HG03064 (cell line): ENCODE measurements at regions not wholly inside any gene's neighbourhood (a gene's known extent, or its start where the extent isn't known, plus 50 kb on each side); places are given as distances from the start of the nearest gene placed in this dataset.

ENCODE experiments used
- ATAC-seq: cut with Tn5 transposase; IDR thresholded peaks from one replicate; pipeline ENCODE4 v1.9.1; 2021; ENCODE audit warnings: low read depth; ENCODE audit not compliant: unreplicated experiment

DNA sequence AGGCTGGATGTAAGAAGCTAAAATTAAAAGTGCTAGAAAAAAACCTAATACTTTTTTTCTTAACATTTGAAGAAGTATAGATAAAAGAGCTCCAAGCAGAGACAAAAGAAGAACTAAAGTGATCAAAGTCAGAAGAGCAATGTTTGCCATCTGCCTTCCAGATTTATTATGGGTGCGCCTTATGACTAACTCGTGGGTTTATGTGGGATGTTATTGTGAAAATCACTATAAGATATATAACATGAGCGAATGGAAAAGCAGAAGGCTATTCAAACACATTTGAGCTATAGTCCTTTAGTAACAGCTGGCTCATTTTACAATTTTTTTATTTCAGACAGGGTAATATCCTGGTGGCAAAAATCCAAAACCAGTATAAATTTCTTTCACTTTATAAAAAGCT is 1040.7 kb downstream of the RAPGEF2 start:
- no peak for ATAC-seq

DNA sequence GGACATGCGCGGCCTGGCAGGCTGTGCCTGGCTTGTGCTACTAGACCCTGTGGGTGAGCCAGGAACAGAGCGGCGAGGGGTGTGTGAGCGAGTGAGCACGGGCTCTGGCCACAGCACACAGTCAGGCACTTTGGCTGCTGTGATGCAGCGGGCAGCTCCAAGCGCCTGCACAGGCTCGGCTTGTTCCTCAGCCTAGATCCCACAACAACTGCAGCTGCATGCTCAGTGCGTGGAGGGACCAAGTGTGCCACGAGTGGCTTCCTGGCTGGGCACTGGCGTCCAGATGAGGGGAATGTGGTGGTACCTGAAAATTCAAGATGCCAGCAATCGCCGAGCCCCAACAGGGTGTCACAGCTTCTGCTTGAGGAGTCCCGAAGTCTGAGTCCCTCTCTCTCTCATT is 1056.6 kb downstream of the RAPGEF2 start:
- ATAC-seq, result no peak

DNA sequence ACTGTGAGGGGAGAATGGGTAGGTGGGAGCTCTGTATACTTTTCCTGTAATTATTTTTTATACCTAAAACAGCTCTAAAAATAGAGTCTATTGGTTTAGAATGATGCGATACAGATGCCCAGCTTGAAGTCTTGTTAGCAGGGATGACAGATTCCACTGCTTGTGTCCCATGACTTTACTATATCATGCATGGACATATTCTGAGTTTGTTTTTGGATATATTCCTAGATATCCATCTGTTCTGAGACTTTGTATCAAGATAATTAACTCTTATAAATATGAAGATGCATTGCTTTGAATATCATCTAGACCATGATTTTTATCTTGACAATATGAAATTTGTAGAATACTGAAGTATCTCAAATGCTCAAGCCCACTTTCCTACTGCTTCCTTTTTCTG is 1058.1 kb downstream of the RAPGEF2 start:
- ATAC-seq, result no peak

DNA sequence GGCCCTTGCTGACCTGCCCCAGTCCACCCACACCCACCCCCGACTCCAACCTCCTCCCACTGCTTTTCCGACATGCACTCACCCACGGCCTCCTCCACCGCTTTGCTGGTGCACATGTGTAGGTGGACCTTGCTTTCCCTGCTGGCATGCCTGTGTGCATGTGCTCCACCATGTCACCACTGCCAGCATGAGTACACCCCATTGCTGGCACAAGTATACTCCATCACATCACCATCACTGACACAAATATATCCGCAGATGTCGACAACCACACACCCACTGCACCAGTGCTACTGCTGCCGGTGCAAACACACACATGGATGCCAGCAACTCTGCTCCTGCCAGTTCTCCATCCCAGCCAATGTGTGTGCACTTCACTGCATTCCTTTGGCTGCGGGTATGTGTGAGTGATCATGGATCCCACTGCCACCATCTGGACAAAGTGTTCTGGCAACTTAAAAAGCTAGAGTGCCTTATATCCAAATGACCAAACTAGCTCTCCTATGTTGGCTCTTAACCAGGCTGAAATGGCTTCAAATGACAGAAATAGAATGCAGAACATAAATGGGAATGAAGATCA is 1072.3 kb downstream of the RAPGEF2 start:
- ATAC-seq, result no peak

DNA sequence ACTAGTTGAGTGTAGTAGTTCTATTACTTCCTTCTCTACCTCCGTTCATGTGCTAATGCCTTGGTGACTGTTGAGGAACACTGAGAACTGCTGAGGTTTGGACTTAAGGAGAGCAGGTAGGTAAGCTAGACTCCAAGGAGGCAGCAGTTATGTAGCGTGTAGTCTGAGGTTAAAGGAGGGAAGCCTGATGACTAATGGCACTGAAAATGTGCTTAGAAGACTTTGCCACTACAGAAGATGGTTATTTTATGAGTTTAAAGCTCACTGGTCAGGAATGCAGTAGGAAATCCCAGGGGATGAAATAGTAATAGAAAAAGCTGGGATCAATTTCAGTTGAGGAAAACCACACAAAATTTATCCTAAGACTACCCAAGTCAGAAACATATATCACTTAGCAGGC is 1077.3 kb downstream of the RAPGEF2 start:
- ATAC-seq, result no peak

DNA sequence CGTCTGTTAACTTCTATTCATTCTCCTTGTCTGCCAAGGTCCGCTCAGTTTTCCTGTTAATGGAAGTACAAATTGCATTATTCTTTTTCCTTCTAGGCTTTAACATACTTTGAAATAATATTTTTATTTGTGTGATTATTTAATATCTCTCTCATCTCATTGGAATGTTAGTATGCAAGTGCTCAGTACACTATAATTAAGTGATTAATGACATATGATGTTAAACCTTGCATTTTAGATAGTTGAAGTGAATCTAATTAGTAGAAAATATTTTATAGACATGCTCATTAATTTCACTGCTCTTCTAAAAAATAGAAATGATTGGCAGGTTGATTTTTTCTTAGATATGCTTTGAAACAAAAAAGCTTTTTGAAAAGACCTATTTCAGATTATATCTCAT is 1079.8 kb downstream of the RAPGEF2 start:
- no peak for ATAC-seq

DNA sequence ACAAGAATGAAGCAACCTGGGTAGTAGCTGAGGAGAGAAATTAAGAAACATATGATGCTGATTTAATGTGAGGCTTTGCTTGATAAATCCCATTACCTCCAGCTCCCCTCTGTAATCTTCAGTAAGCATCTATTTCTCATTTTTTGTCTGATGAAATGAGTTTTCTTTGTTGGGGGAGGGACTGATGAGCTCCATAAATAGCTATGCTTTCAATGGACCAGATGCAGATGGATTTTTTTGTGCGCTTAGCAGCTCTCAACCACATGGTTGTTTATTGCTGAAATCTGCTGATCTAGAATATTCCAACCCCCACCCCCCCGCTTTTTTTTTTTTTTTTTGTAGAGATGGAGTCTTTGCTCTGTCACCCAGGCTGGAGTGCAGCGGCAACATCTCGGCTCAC is 1082.0 kb downstream of the RAPGEF2 start:
- ATAC-seq, result no peak

DNA sequence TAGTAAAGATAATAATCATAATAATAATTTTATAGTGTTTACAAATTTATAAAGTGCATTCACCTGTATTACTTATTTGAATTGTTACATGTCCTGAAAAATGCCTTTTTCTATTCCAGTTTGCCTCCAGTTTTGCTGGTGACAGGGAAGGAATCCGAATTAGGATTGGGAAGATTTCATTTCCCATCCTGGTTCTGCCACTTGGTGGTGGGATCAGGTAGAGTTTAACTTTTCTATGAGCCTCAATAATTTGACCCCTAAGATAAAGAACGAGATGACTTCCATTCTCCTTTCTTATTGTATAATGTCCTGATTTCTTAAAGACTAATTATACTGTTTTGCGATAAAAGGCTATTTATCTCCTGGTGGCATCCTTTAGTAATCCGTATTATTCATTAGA is 1090.9 kb downstream of the RAPGEF2 start:
- no peak for ATAC-seq

DNA sequence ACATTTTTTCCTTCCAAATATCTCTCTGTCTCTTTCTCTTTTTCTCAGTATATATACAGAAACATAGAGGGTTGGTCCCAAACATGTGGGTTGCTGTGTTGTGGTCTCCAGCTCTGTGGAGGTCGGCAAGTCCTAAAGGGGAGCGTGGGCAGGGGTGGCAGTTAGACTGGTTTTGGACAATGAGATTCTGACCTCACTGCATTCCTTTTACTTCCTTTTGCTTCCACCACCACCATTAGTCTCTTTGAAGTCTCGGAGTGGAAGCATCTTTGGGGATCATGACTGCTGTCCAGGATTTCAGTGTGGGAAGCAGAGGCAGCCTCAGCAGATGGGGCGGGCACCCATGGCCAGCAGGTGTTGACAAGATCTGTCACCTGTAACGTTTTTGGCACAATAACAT is 1091.8 kb downstream of the RAPGEF2 start:
- ATAC-seq, result no peak

DNA sequence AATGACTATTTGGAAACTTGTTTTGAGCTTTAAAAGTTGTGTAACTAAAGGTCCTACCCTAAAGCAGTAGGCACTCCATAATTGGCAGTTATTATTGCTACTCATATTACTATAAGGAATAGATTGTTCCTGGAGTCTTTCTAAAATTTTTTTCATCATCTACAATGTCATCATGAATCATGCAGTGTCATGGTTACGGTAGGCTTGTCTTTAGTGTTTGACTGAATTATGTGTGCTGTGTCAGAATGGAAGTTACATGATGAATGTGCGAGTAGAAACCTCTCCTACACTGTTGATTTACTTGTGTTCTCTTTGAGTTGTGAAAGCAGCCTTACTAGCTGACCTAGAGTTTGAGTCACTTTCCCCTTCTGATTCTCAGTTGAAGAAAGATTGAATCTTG is 1099.9 kb downstream of the RAPGEF2 start:
- ATAC-seq, result no peak

DNA sequence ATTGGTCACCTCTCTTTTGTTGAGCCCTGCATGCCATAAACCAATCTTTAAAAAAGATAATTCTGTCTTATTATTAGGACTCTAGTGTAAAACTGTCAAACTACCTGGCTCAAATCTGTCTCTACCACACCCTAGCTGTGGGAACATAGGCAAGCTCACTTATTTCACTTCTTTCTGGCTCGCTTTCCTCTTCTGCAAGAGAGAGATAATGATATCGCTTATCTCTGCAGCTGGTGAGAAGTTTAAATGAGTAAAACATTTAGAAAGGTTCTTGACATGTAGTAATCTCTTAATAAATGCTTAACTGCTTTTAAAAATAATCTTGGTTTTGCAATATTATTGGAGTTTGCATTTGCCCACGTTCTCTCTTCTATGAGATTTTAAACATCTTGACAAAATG is 1109.2 kb downstream of the RAPGEF2 start:
- no peak for ATAC-seq

DNA sequence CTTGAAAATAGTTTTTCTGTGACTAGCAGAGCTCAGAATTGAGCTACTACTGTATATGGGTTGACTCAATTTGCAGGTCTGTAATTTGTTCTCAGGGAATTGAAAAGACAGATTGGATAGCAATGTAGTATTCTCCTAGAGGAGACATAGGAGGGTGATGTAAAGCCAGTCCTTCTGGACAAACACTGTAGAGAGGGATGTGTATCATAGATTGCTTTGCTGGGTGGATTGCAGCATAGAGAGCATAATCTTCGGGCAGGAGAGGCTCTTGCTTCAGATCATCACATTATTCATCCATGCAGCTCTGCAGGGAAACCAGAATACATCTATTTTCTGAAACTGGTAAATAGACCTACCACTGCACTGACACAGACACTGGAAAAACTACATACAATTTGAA is 1110.5 kb downstream of the RAPGEF2 start:
- no peak for ATAC-seq

DNA sequence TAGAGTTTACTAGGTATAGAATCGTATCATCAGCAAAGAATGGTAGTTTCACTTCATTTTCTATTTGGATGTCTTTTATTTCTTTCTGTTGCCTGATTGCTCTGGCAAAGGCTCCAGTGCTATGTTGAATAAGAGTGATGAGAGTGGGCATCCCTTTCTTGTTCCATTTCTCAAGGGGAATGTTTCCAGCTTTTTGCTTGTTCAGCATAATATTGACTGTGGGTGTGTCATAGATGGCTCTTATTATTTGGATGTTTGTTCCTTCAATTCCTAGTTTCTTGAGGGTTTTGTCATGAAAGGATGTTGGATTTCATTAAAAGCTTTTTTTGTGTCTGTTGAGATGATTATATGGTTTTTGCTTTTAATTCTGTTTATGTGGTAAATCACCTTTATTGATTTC is 1114.5 kb downstream of the RAPGEF2 start:
- ATAC-seq, result no peak

DNA sequence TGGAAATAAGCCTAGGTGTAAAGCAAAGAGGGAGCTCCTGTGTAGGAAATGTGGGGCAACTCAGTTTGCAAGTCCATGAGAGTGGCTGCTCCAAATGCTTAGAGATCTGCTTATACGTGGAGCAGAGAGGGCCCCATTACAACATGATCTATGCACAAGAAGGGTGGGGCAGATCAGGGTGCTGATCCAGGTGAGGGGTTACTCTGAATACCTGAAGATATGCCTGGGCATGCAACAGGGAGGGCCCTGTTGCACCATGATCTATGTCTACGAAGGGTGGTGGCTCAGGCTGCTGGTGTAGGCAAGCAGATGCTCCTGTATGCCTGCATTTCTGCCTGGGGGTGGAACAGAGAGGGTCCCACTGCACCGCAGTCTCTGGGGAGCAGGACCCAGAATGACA is 1121.2 kb downstream of the RAPGEF2 start:
- ATAC-seq, result no peak

DNA sequence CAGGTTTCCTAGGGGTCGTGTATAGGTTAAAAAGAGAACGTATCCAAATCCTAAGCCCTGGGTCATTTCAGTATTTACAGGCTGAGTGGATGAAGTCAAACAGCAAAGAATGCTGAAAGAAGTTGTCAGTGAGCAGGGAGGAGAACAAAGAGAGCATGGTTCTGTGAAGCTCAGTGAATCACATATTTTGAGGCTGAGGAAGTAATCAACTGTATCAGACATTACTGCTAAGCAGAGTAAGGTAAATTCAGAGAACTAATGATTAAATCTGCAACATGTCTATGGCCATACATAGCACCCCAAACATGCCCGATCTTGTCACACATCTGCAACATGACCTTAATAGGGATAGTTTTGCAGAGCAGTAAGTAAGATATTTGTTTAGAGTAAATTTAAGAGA is 1130.3 kb downstream of the RAPGEF2 start:
- no peak for ATAC-seq

DNA sequence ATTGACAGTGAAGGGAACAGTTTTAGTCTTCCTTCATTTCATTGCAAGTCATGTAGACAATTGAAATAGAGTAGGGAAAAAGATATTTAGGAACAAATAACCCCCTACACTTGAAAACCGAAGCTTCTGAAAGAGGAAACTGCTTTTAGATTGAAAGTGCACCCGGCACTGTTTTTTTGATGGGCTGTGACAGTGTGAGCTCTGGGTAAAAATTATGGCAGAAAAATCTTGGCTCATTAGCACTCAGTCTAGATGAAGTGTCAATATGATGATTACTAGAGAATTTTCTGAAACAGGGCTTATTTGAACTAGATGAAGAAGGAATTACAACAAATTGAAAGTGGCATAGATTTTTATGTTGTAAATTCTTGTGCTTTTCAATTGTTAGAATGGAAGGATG is 1132.4 kb downstream of the RAPGEF2 start:
- ATAC-seq, result no peak

DNA sequence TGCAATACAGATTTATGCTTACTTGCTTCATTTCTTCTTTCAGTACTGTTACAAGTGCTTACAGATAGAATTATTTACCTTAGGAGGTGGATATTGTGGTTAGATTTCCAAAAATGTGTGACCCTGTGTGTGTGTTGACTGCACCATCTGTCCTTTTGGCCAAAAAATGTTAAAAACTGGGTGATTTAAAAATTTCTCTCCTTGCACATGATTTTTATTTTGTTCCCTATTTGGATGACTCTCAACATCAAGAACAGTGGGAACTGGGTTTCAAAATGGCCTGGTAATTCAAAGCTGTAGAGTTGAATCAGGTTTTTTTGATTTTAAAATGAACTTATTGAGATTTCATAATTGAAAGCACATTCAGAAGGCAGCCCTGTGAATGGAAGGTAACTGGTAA is 1132.9 kb downstream of the RAPGEF2 start:
- no peak for ATAC-seq

DNA sequence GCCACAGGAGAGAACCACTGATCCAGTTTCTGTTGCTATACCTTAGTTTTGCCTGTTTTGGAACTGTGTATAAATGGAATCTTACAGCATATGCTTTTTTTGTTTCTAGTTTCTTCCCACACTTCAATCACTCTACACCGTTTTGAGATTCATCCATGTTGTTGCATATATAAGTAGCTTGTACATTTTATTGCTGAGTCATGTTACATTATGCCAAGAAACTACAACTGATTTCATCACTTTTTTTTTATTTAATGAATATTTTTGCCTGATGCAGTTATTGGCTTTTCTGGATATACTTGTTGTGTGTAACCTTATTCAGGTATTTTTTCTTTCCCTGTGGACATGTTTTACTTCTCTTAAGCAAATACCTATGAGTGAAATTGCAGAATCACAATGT is 1135.9 kb downstream of the RAPGEF2 start:
- no peak for ATAC-seq

DNA sequence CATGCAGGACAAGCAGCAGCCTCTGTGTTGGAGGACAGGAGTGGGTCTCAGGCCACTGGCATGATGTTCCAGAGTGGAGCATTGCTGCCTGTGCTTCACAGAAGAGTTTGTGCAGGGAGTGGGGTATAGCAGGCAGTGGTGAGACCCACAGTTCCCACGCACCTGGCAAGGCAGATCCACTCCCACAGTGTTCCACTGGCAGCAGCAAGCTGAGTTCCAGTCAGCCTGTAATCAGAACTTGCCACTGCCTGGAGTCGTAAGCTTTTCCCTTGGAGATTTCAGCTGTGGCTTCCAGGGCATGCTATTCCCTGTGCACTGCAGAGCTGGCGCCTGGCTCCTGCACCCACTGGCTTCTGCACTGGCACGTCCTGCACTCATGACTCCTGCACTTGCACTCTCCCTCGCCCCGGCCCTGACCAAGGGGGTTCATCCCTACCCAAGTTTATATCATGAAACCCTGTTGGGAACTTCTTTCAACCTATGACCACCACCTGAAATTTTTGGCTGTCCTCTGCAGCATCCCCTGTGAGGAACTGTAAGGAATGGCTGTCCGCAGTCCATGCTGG is 1144.3 kb downstream of the RAPGEF2 start:
- ATAC-seq, result no peak

DNA sequence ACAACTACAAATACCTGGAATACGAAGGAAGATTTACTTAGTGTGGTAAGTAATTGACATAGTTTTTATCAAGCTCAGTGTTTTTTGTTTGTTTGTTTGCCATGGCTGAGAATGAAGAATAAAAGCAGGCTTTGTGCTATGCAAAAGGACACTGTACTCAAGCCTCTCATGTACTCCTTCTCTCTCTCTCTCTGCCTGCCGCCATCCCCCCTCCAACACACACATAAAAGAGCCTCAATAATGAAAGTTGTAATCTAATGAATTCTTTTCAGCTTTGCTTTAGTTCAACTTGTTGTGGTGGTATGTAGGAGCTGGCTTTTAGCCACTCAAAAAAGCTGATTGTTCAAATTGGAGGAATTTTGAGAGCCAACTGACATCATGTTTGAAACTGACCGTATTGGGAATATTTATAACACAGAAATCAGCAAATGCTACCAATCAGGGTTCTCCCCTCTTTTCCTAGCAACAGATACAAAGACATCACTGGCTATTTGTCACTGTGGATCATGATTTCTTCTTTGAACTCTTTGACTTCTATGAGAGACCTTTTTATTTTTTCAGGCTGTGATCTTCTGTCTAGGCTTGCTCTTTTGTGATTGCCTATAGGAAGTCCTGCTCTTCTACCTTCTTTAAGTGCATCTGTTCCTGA is 1148.8 kb downstream of the RAPGEF2 start:
- ATAC-seq, result no peak

DNA sequence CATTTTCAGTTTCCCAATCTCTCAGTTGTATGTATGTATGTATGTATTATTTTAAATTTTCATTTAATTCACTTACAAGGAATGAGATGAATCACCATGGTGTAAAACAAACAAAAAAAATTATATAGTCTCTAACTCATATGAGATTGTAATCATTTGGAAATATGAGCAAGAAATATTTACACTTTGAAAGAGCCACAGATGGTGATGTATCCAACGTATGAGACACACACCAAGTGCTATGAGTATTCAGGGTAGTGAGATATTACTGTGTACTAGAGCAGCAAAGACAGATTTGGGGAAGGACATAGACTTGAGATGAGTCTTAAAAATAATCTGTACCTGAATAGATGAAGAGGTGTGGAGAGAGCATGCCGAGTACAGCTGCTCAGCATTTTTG is 1154.4 kb downstream of the RAPGEF2 start:
- no peak for ATAC-seq

DNA sequence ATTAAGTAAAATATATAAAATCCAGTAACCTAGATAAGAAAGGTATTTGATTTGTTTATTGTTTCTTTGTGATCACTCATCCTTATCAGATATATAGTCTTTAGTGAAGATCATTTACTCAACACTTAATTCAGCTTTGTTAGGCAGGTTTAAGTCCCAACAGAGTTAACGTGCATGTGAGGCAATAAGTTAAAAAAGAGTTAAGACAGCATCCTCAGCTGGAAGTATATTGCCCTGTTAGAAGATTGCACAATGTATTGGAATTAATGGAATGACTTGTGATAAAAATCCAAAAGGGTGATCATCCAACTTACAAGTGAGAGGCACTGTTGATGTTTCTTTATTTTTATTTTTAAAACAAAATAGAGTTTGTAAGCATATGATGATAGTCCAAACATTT is 1162.1 kb downstream of the RAPGEF2 start:
- no peak for ATAC-seq

DNA sequence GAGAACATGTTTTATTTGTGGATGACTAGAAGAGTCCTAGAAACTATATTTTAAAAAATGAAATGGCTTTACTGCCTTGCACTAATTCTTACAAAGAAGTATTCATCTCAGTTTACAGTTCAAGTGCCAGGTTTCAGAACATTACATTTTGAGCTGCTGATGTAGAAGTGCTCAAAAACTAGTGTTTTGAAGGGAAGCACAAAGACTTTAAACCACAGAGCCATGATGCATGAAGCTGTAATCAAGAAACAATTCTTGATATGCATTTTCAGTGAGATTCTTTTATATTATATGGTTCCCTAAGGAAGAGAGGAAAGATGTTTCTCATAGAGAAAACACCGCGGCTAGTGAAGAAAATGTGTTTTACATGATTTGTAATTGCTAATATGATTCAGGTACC is 1163.0 kb downstream of the RAPGEF2 start:
- ATAC-seq, result no peak
